Gastroesophageal sphincter (tissue), 4 donors: ENCODE measurements at regions not wholly inside any gene's neighbourhood (a gene's known extent, or its start where the extent isn't known, plus 50 kb on each side); places are given as distances from the start of the nearest gene placed in this dataset.

ENCODE experiments used
- ATAC-seq: fragments of 150-250 bp; one replicate; pipeline ENCODE4 v1.9.1; 2016; ENCODE audit warnings: mild to moderate bottlenecking, moderate library complexity
- H3K27ac ChIP-seq, 4 donors: fragments of 200-600 bp; sonication (generic) in 3 of 4; 1 replicate in 3 of 4; 2 replicates in 1 of 4; pipeline ENCODE4 v1.5.1; 2016 to 2019
- H3K27me3 ChIP-seq: fragments of 200-600 bp; sonication (generic); one replicate; pipeline ENCODE4 v1.5.1; 2019
- H3K36me3 ChIP-seq, 2 donors: fragments of 200-600 bp; sonication (generic); one replicate each; pipeline ENCODE4 v1.5.1; 2019; ENCODE audit warnings: control low read depth in 1 of 2
- H3K4me1 ChIP-seq, 3 donors: fragments of 200-600 bp; sonication (generic); 1 replicate in 2 of 3; 2 replicates in 1 of 3; pipeline ENCODE4 v1.5.1; 2016 to 2019; ENCODE audit warnings: control low read depth in 2 of 3
- H3K4me3 ChIP-seq, 2 donors: fragments of 200-600 bp; sonication (generic); one replicate each; pipeline ENCODE4 v1.5.1; 2019; ENCODE audit warnings: mild to moderate bottlenecking in 1 of 2, moderate library complexity in 1 of 2
- H3K9me3 ChIP-seq, 3 donors: fragments of 200-600 bp; sonication (generic); one replicate each; pipeline ENCODE4 v1.5.1; 2017 to 2019; ENCODE audit warnings: control low read depth in 2 of 3
- CTCF ChIP-seq, 4 experiments: fragments of 200-600 bp in 2 of 4; fragments of 450-650 bp in 2 of 4; sonication (generic) in 1 of 4; IDR thresholded peaks; one replicate each; pipeline ENCODE4 v1.5.1; 2017 to 2019; ENCODE audit warnings: antibody characterized with exemption in 4 of 4, mild to moderate bottlenecking in 2 of 4, moderate library complexity in 2 of 4
- EP300 ChIP-seq: sonication (generic); formaldehyde crosslinking; IDR thresholded peaks from one replicate; pipeline ENCODE4 v1.6.1; 2017; ENCODE audit warnings: antibody characterized with exemption, mild to moderate bottlenecking
- POLR2A ChIP-seq, 2 donors: fragments of 450-650 bp; IDR thresholded peaks; one replicate each; pipeline ENCODE4 v1.6.1; 2017; ENCODE audit warnings: antibody characterized with exemption in 2 of 2, mild to moderate bottlenecking in 2 of 2, moderate library complexity in 1 of 2
- POLR2AphosphoS5 ChIP-seq: sonication (generic); formaldehyde crosslinking; IDR thresholded peaks from one replicate; pipeline ENCODE4 v1.6.1; 2017; ENCODE audit warnings: antibody characterized with exemption
- WGBS, 2 donors: methylation state at CpG; one replicate each; pipeline ENCODE4 v1.1.5; 2018; ENCODE audit warnings: low coverage in 1 of 2; 5-methylcytosine and 5-hydroxymethylcytosine counted together

GRCh38 chr9:85452841-85453240 lies 288.9 kb downstream of the AGTPBP1 start:
- TF ChIP-seq EP300: no peak
- no peak for TF ChIP-seq POLR2A (IDR thresholded peaks at IDR 0.05)
- TF ChIP-seq CTCF (IDR thresholded peaks at IDR 0.05): no peak
- no peak for TF ChIP-seq POLR2AphosphoS5
- Histone ChIP-seq H3K4me1 (no peaks in the 10 kb centered on the region), H3K9me3 (peaks cover 0 to 6% (median 0%) of the 10 kb centered on the region in 3 donors), H3K4me3 (no peak overlapping the region), H3K27ac (no peak overlapping the region), H3K27me3 (no peaks in the 10 kb centered on the region), H3K36me3 (no peaks in the 10 kb centered on the region)
- 27 to 50% methylated on average over 1 of the region's 1 CpG for WGBS, 2 donors
- ATAC-seq: no peak

- Histone ChIP-seq H3K9me3 (peaks cover 0 to 6% (median 0%) of the 10 kb centered on the region in 3 donors), H3K4me1 (no peaks in the 10 kb centered on the region), H3K27me3 (no peaks in the 10 kb centered on the region), H3K27ac (no peak overlapping the region), H3K36me3 (no peaks in the 10 kb centered on the region), H3K4me3 (no peak overlapping the region)
- TF ChIP-seq CTCF (IDR thresholded peaks at IDR 0.05) (no peak), POLR2A (IDR thresholded peaks at IDR 0.05) (no peak), POLR2AphosphoS5 (no peak), EP300 (no peak)
- no peak for ATAC-seq
- WGBS, 2 donors: no CpG with 5 or more reads among the region's 3 CpGs
Observed at GRCh38 chr9:85451680-85452079, 290.1 kb downstream of the AGTPBP1 start.

GRCh38 chr9:85445887-85446286 lies 295.9 kb downstream of the AGTPBP1 start:
- ATAC-seq: no peak
- H3K4me1 ChIP-seq: no peaks in the 10 kb centered on the region
- H3K9me3 ChIP-seq: peaks cover 0 to 10% (median 0%) of the 10 kb centered on the region in 3 donors
- TF ChIP-seq EP300 (no peak), CTCF (IDR thresholded peaks at IDR 0.05) (no peak), POLR2A (IDR thresholded peaks at IDR 0.05) (no peak), POLR2AphosphoS5 (no peak)
- no peaks in the 10 kb centered on the region for H3K36me3 ChIP-seq
- no peak overlapping the region for H3K27ac ChIP-seq
- H3K4me3 ChIP-seq: no peak overlapping the region
- no peaks in the 10 kb centered on the region for H3K27me3 ChIP-seq

GRCh38 chr9:85444243-85444642 lies 297.5 kb downstream of the AGTPBP1 start:
- no peaks in the 10 kb centered on the region for H3K36me3 ChIP-seq
- no peak overlapping the region for H3K4me3 ChIP-seq
- no peak overlapping the region for H3K27ac ChIP-seq
- H3K9me3 ChIP-seq: peaks cover 0 to 4% (median 0%) of the 10 kb centered on the region in 3 donors
- no peaks in the 10 kb centered on the region for H3K4me1 ChIP-seq
- ATAC-seq: no peak
- TF ChIP-seq POLR2AphosphoS5 (no peak), EP300 (no peak)
- 75 to 85% methylated on average over 4 to 5 of the region's 5 CpGs for WGBS, 2 donors
- no peaks in the 10 kb centered on the region for H3K27me3 ChIP-seq

- H3K36me3 ChIP-seq: no peaks in the 10 kb centered on the region
- no peak overlapping the region for H3K27ac ChIP-seq
- no peaks in the 10 kb centered on the region for H3K27me3 ChIP-seq
- TF ChIP-seq POLR2A (IDR thresholded peaks at IDR 0.05): no peak
- no peak for TF ChIP-seq CTCF (IDR thresholded peaks at IDR 0.05)
- TF ChIP-seq EP300: no peak
- TF ChIP-seq POLR2AphosphoS5: no peak
- 77 to 80% methylated on average over 5 to 7 of the region's 7 CpGs for WGBS, 2 donors
- no peak overlapping the region for H3K4me3 ChIP-seq
- ATAC-seq: no peak
- no peaks in the 10 kb centered on the region for H3K4me1 ChIP-seq
- peaks cover 0 to 6% (median 0%) of the 10 kb centered on the region in 3 donors for H3K9me3 ChIP-seq
Observed at GRCh38 chr9:85443190-85443598, 298.6 kb downstream of the AGTPBP1 start.
